GM12878 (cell line): ENCODE measurements at regions not wholly inside any gene's neighbourhood (a gene's known extent, or its start where the extent isn't known, plus 50 kb on each side); places are given as distances from the start of the nearest gene placed in this dataset.

Source experiments
- SMC3 ChIP-seq: IDR thresholded peaks from 2 replicates; pipeline ENCODE4 v1.6.1; 2011; ENCODE audit warnings: low read length, improper control_type of control experiment, borderline replicate concordance
- TF ChIP-seq, protein P1 (sequence below), 3 experiments: IDR thresholded peaks in 2 of 3; conservative IDR thresholded peaks in 1 of 3; 2 replicates each; pipeline ENCODE4 v1.5.1; 2011; ENCODE audit warnings: low read depth in 3 of 3, low read length in 3 of 3, mild to moderate bottlenecking in 3 of 3, control low read depth in 2 of 3, moderate library complexity in 2 of 3, inconsistent platforms in 1 of 3, mixed read lengths in 1 of 3; ENCODE audit not compliant: control insufficient read depth in 2 of 3, insufficient read depth in 1 of 3; ENCODE audit errors: extremely low read depth in 1 of 3
- TF ChIP-seq, protein P2 (sequence below): fragments of 450-650 bp; formaldehyde crosslinking; IDR thresholded peaks from 2 replicates; pipeline ENCODE4 v1.4.0; 2020; ENCODE audit warnings: mild to moderate bottlenecking, moderate library complexity

DNA sequence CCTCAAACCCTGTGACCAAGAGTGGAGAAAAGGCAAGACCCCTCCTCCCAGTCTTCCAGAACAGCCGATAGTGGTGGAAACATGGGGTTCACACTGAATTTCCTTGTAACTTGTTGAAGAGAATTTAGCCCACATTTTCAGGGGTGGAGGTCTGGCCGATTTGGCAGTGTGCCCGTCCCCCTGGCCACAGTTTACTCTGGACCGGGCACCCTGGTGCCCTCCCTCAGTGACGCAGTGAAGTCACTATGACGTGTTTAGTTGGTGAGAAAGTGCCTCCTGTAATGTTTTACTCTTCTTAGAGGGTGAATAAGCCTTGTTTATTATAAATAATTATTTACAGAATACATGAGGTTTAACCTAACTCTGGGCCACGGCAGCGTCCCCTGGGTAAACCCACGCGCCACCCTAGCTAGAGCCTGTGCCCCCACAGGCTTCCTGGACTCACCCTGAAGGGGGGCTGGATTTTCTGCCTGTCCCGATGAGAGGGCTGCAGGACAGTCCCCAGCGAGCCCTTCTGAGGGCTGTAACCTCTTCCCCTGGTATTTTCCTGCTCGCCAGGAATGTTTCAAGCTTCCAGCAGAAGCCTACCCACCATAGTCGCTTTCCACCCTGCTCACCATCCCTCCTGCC, 316.9 kb downstream of the SEC14L1 start:
- TF ChIP-seq, protein P1, sequence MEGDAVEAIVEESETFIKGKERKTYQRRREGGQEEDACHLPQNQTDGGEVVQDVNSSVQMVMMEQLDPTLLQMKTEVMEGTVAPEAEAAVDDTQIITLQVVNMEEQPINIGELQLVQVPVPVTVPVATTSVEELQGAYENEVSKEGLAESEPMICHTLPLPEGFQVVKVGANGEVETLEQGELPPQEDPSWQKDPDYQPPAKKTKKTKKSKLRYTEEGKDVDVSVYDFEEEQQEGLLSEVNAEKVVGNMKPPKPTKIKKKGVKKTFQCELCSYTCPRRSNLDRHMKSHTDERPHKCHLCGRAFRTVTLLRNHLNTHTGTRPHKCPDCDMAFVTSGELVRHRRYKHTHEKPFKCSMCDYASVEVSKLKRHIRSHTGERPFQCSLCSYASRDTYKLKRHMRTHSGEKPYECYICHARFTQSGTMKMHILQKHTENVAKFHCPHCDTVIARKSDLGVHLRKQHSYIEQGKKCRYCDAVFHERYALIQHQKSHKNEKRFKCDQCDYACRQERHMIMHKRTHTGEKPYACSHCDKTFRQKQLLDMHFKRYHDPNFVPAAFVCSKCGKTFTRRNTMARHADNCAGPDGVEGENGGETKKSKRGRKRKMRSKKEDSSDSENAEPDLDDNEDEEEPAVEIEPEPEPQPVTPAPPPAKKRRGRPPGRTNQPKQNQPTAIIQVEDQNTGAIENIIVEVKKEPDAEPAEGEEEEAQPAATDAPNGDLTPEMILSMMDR (IDR thresholded peaks at IDR 0.05 in 2 of 3, conservative IDR thresholded peaks at IDR 0.05 in 1 of 3; ENCODE audit: control insufficient read depth in 2 of 3, extremely low read depth in 1 of 3, insufficient read depth in 1 of 3, low read depth in 3 of 3, low read length in 3 of 3), result no peak
- TF ChIP-seq SMC3, result no peak
- TF ChIP-seq, protein P2, sequence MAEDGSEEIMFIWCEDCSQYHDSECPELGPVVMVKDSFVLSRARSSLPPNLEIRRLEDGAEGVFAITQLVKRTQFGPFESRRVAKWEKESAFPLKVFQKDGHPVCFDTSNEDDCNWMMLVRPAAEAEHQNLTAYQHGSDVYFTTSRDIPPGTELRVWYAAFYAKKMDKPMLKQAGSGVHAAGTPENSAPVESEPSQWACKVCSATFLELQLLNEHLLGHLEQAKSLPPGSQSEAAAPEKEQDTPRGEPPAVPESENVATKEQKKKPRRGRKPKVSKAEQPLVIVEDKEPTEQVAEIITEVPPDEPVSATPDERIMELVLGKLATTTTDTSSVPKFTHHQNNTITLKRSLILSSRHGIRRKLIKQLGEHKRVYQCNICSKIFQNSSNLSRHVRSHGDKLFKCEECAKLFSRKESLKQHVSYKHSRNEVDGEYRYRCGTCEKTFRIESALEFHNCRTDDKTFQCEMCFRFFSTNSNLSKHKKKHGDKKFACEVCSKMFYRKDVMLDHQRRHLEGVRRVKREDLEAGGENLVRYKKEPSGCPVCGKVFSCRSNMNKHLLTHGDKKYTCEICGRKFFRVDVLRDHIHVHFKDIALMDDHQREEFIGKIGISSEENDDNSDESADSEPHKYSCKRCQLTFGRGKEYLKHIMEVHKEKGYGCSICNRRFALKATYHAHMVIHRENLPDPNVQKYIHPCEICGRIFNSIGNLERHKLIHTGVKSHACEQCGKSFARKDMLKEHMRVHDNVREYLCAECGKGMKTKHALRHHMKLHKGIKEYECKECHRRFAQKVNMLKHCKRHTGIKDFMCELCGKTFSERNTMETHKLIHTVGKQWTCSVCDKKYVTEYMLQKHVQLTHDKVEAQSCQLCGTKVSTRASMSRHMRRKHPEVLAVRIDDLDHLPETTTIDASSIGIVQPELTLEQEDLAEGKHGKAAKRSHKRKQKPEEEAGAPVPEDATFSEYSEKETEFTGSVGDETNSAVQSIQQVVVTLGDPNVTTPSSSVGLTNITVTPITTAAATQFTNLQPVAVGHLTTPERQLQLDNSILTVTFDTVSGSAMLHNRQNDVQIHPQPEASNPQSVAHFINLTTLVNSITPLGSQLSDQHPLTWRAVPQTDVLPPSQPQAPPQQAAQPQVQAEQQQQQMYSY, result no peak
